BE2C (cell line): ENCODE measurements at regions not wholly inside any gene's neighbourhood (a gene's known extent, or its start where the extent isn't known, plus 50 kb on each side); places are given as distances from the start of the nearest gene placed in this dataset.
A peak's percentile ranks its signal among the peaks of the same experiment; 100 is the strongest.
"Not testable (repeated sequence)": the region's sequence is repeated elsewhere in the genome, so short reads cannot be mapped to it uniquely, and the experiment has no call there.

ENCODE experiments used
- DNase-seq: peaks from one replicate; pipeline ENCODE4 v3.0.0-alpha.2; 2020
- H3K27me3 ChIP-seq: fragments of 250-450 bp; sonication (Bioruptor Pico); 2 replicates; pipeline ENCODE4 v1.5.1; 2020; ENCODE audit warnings: mild to moderate bottlenecking
- H3K36me3 ChIP-seq: fragments of 250-450 bp; sonication (Bioruptor Pico); 2 replicates; pipeline ENCODE4 v1.5.1; 2020; ENCODE audit warnings: mild to moderate bottlenecking
- H3K4me1 ChIP-seq: fragments of 250-450 bp; sonication (Bioruptor Pico); 2 replicates; pipeline ENCODE4 v1.5.1; 2020
- H3K4me3 ChIP-seq: 2 replicates; pipeline ENCODE4 v1.5.1; 2011; ENCODE audit warnings: low read depth, low read length
- H3K9me3 ChIP-seq: fragments of 250-450 bp; sonication (Bioruptor Pico); 2 replicates; pipeline ENCODE4 v1.5.1; 2020
- TF ChIP-seq, protein P1 (sequence below): IDR thresholded peaks from 2 replicates; pipeline ENCODE4 v1.5.1; 2012; ENCODE audit warnings: mild to moderate bottlenecking, low read depth, low read length

DNA sequence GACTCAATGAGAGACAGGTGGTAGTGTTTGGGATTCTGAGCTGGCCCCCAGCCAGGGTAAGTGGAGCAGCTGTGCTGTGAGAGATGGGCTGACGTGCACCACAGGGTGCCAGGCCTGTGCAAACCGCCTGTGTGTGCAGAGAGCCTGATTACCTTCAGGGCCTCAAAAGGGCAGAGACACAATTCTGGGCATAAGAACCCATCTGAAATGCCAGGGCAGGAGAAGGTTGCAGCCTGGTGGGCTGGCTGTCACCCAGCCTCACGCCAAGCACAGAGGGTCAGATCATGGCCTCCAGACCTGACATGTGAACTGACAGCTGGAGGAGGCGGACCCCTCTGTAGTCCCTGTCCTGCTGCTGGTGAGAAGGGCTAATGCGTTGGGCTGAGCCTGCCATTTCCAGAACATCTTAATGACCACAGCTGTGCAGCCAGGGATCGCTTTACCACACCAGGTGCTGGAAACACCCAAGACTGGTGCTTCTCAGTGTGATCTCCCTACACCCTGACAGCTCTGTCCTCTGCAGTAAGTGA, 100.9 kb downstream of the ARL4C start:
- Histone ChIP-seq H3K36me3 (no peaks in the 10 kb centered on the region), H3K27me3 (no peaks in the 10 kb centered on the region; the same call in 1 of the 2 replicates), H3K4me1 (0 out of 2 replicates have a peak, but pooled peaks cover 3% of the 10 kb centered on the region), H3K9me3 (no peaks in the 10 kb centered on the region), H3K4me3 (no peak overlapping the region)
- peak; percentile 64 for DNase-seq
- TF ChIP-seq, protein P1, sequence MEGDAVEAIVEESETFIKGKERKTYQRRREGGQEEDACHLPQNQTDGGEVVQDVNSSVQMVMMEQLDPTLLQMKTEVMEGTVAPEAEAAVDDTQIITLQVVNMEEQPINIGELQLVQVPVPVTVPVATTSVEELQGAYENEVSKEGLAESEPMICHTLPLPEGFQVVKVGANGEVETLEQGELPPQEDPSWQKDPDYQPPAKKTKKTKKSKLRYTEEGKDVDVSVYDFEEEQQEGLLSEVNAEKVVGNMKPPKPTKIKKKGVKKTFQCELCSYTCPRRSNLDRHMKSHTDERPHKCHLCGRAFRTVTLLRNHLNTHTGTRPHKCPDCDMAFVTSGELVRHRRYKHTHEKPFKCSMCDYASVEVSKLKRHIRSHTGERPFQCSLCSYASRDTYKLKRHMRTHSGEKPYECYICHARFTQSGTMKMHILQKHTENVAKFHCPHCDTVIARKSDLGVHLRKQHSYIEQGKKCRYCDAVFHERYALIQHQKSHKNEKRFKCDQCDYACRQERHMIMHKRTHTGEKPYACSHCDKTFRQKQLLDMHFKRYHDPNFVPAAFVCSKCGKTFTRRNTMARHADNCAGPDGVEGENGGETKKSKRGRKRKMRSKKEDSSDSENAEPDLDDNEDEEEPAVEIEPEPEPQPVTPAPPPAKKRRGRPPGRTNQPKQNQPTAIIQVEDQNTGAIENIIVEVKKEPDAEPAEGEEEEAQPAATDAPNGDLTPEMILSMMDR, result no peak

DNA sequence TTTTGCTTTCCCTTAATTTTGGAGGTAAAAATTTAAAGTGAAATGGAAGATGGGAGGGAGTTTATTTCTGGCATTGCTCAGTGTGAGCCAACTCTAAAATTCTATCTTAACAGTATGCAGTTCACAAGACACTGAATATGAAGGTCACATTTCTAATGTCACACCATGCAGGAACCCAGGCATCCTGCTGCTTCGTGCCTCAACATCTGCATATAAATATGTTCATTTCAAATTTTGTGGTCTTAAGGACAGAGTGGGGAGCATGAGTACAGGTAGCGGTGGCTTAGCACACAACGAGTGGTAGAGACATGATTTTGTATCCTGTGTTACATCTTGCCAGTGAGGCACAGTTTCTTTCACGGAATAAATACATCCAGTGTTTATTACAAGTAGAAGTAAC, 102.4 kb downstream of the ARL4C start:
- Histone ChIP-seq H3K4me1 (0 out of 2 replicates have a peak, but pooled peaks cover 3% of the 10 kb centered on the region), H3K27me3 (no peaks in the 10 kb centered on the region; the same call in 1 of the 2 replicates), H3K9me3 (no peaks in the 10 kb centered on the region), H3K36me3 (no peaks in the 10 kb centered on the region), H3K4me3 (no peak overlapping the region)
- TF ChIP-seq, protein P1, result no peak
- DNase-seq, result no peak

DNA sequence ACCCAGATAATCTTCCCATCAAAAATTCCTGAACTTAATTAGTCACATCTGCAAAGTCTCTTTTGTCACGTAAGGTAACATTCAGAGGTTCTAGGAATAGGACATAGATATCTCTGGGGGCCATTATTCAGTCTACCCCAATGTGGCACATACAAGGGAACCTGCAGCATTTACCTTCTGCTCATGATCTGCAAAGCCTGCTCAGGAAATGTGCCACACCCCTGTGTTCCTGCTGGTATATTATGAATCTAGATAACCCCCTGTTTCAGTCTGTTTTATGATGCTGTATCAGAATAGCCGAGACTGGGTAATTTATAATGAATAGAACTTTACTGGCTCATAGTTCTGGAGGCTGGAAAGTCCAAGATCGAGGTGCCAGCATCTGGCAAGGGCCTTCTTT, 103.5 kb downstream of the ARL4C start:
- H3K27me3 ChIP-seq, result no peaks in the 10 kb centered on the region; the same call in 1 of the 2 replicates
- DNase-seq, result no peak
- H3K36me3 ChIP-seq, result no peaks in the 10 kb centered on the region
- H3K4me3 ChIP-seq, result no peak overlapping the region
- H3K4me1 ChIP-seq, result peaks cover 7% of the 10 kb centered on the region; the same call in 1 of the 2 replicates
- TF ChIP-seq, protein P1, result no peak
- H3K9me3 ChIP-seq, result no peaks in the 10 kb centered on the region

DNA sequence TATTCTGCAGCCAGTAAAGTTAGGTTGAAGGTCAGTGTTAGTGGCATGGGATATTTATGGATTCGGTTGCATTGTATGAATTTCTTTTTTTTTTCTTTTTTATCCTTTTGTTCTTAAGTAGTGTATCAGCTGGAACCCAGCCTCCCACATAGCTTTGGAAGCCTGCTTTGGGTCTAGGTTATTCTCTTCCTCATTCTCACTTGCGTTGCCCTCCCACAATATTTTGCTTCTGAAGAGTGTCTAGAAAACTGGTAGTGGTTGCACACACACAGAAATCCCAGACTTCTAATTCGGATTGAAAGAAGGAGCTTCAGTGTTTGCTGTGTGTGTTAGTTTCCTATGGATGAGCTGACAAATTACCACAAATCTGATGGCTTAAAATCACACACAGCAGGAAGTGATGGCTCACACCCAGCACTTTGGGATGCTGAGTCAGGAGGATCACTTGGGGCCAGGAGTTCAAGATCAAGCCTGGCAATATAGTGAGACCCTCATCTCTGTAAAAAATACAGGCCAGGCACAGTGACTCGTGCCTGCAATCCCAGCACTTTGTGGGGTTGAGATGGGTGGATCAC, 104.8 kb downstream of the ARL4C start:
- Histone ChIP-seq H3K9me3 (no peaks in the 10 kb centered on the region), H3K36me3 (no peaks in the 10 kb centered on the region)

DNA sequence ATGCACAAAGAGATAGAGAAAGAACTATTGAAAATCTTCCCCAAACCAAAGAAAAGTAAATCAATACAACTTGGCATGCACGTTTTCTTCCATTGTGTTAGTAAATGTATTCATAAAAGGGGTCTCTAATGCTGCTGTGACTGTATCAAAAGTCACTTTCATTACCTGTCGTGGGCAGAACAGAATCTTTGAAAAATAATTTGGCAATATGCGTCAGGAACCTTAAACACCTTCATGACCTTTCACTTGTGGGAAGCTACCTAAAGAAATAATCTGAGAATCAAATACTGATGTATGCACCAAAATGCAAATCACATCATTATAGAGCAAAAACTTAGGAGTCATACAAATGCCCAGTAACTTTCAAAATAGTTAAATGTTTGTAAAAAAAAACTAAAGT, 105.3 kb downstream of the ARL4C start:
- TF ChIP-seq, protein P1, result no peak
- Histone ChIP-seq H3K36me3 (no peaks in the 10 kb centered on the region), H3K27me3 (no peaks in the 10 kb centered on the region; the same call in 1 of the 2 replicates), H3K4me3 (no peak overlapping the region), H3K9me3 (no peaks in the 10 kb centered on the region), H3K4me1 (peaks cover 8% of the 10 kb centered on the region; the same call in 1 of the 2 replicates)
- no peak for DNase-seq

More for the DNA sequence above, 104.8 kb downstream of the ARL4C start:
- H3K27me3 ChIP-seq, result no peaks in the 10 kb centered on the region; the same call in 1 of the 2 replicates
- TF ChIP-seq, protein P1, result no peak
- no peak overlapping the region for H3K4me3 ChIP-seq
- H3K4me1 ChIP-seq, result peaks cover 8% of the 10 kb centered on the region; the same call in 1 of the 2 replicates
- no peak for DNase-seq

DNA sequence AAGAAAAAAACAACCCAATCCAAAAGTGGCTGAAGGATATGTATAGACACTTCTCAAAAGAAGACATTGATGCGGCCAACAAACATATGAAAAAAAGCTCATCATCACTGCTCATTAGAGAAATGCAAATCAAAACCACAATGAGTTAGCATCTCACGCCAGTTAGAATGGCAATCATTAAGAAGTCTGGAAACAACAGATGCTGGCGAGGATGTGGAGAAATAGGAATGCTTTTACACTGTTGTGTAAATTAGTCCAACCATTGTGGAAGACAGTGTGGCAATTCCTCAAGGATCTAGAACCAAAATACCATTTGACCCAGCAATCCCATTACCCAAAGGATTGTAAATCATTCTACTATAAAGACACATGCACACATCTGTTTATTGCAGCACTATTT, 107.2 kb downstream of the ARL4C start:
- not testable (repeated sequence) for H3K27me3 ChIP-seq, H3K4me3 ChIP-seq, H3K4me1 ChIP-seq, H3K9me3 ChIP-seq, DNase-seq, H3K36me3 ChIP-seq
